ENCODE measurements at regions not wholly inside any gene's neighbourhood (a gene's known extent, or its start where the extent isn't known, plus 50 kb on each side); places are given as distances from the start of the nearest gene placed in this dataset.

- no peak for TF ChIP-seq POLR2A (IDR thresholded peaks at IDR 0.05)
- no peak for TF ChIP-seq CTCF (IDR thresholded peaks at IDR 0.05)
- TF ChIP-seq EP300 (IDR thresholded peaks at IDR 0.05) = no peak
- no peaks in the 10 kb centered on the region for H3K9me3 ChIP-seq
- H3K4me3 ChIP-seq = no peak overlapping the region
- H3K27ac ChIP-seq = no peak overlapping the region
- DNase-seq = peak in 3 of 5 donors; percentile 20 to 55 (median 31)
- H3K4me1 ChIP-seq (ENCODE audit: insufficient read depth) = no peaks in the 10 kb centered on the region
- 31 to 55% (median 36%) methylated on average over 22 to 45 of the region's 45 CpGs for WGBS, 3 donors
- H3K36me3 ChIP-seq = no peaks in the 10 kb centered on the region
- intact Hi-C loops (cut with DNase I) = no loop called here
- H3K27me3 ChIP-seq = no peaks in the 10 kb centered on the region
Observed at GRCh38 chr4:67151376-67152343, 393.6 kb downstream of the CENPC start.

- no peak overlapping the region for H3K4me3 ChIP-seq
- DNase-seq = no peak
- H3K36me3 ChIP-seq = no peaks in the 10 kb centered on the region
- WGBS, 3 donors = 76 to 92% (median 85%) methylated on average over 2 of the region's 2 CpGs
- no peaks in the 10 kb centered on the region for H3K9me3 ChIP-seq
- no peaks in the 10 kb centered on the region for H3K4me1 ChIP-seq (ENCODE audit: insufficient read depth)
- no peaks in the 10 kb centered on the region for H3K27me3 ChIP-seq
- intact Hi-C loops (cut with DNase I) = no loop called here
- TF ChIP-seq EP300 (IDR thresholded peaks at IDR 0.05) (no peak), POLR2A (IDR thresholded peaks at IDR 0.05) (no peak), CTCF (IDR thresholded peaks at IDR 0.05) (no peak)
- no peak overlapping the region for H3K27ac ChIP-seq
Observed at GRCh38 chr4:67141586-67141985, 403.7 kb downstream of the CENPC start.

GRCh38 chr4:67134616-67135015, 410.7 kb downstream of the CENPC start:
- no peak for DNase-seq
- Histone ChIP-seq H3K27ac (no peak overlapping the region), H3K36me3 (no peaks in the 10 kb centered on the region), H3K4me1 (ENCODE audit: insufficient read depth) (no peaks in the 10 kb centered on the region), H3K9me3 (no peaks in the 10 kb centered on the region), H3K27me3 (no peaks in the 10 kb centered on the region), H3K4me3 (no peak overlapping the region)
- TF ChIP-seq POLR2A (IDR thresholded peaks at IDR 0.05) = no peak
- TF ChIP-seq EP300 (IDR thresholded peaks at IDR 0.05) = no peak
- TF ChIP-seq CTCF (IDR thresholded peaks at IDR 0.05) = no peak
- WGBS, 3 donors = 22 to 37% (median 29%) methylated on average over 4 of the region's 4 CpGs
- intact Hi-C loops (cut with DNase I) = no loop called here

- Histone ChIP-seq H3K27me3 (no peaks in the 10 kb centered on the region), H3K36me3 (no peaks in the 10 kb centered on the region), H3K4me3 (no peak overlapping the region), H3K4me1 (ENCODE audit: insufficient read depth) (no peaks in the 10 kb centered on the region), H3K9me3 (no peaks in the 10 kb centered on the region), H3K27ac (no peak overlapping the region)
- TF ChIP-seq EP300 (IDR thresholded peaks at IDR 0.05) (no peak), CTCF (IDR thresholded peaks at IDR 0.05) (no peak), POLR2A (IDR thresholded peaks at IDR 0.05) (no peak)
- no peak for DNase-seq
- intact Hi-C loops (cut with DNase I) = no loop called here
- 60 to 87% (median 84%) methylated on average over 2 of the region's 2 CpGs for WGBS, 3 donors
Observed at GRCh38 chr4:67133162-67133561, 412.1 kb downstream of the CENPC start.

Data from ovary (tissue), 7 donors.